Stimulated activated CD4-positive, alpha-beta T cell treated with anti-CD3 and anti-CD28 coated beads, Interleukin-1b, Interleukin-23, amount 100 ng/mL, for 48 hours (primary cell): ENCODE measurements at regions not wholly inside any gene's neighbourhood (a gene's known extent, or its start where the extent isn't known, plus 50 kb on each side); places are given as distances from the start of the nearest gene placed in this dataset.
"Not testable (repeated sequence)": the region's sequence is repeated elsewhere in the genome, so short reads cannot be mapped to it uniquely, and the experiment has no call there.

Experiments used
- DNase-seq: peaks from one replicate; pipeline ENCODE4 v3.0.0-alpha.2; 2020

GRCh38 chr1:31485166-31485565 lies 72.2 kb downstream of the SERINC2 start:
- no peak for DNase-seq

DNA sequence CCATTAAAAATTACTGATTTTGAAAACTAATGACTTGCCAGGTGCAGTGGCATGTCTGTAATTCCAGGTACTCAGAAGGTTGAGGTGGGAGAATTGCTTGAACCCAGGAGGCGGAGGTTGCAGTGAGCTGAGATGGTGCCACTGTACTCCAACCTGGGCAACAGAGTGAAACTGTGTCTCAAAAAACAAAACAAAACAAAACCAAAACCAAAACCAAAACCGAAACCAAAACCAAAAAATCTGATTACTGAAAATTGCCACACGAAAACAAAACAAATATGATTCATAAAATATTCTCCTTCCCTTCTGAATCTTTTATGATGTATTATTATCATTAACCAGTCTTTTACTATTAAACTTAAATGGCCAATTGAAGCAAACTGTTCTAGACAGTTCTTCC lies 74.1 kb downstream of the SERINC2 start:
- no peak for DNase-seq

GRCh38 chr1:31487721-31488293 lies 74.8 kb downstream of the SERINC2 start:
- no peak for DNase-seq

- peak; percentile 10 for DNase-seq
Measured at GRCh38 chr1:31488528-31488927, 75.5 kb downstream of the SERINC2 start.

GRCh38 chr1:31489575-31489974 lies 76.6 kb downstream of the SERINC2 start:
- DNase-seq: not testable (repeated sequence)

DNA sequence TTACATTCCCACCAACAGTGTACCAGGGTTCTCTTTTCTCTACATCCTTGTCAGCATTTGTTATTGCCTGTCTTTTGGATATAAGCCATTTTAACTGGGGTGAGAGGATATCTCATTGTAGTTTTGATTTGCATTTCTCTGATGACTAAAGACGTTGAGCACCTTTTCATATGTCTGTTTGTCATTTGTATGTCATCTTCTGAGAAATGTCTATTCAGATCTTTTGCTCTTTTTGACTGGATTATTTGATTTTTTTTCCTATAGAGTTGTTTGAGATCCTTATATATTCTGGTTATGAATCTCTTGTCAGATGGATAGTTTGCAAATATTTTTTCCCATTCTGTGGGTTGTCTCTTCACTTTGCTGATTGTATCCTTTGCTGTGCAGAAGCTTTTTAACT lies 77.6 kb downstream of the SERINC2 start:
- DNase-seq: not testable (repeated sequence)

DNA sequence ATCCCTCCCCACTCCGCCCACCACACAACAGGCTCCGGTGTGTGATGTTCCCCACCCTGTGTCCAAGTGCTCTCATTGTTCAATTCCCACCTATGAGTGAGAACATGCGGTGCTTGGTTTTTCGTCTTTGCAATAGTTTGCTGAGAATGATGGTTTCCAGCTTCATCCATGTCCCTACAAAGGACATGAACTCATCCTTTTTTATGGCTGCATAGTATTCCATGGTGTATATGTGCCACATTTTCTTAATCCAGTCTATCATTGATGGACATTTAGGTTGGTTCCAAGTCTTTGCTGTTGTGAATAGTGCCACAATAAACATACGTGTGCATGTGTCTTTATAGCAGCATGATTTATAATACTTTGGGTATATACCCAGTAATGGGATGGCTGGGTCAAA lies 81.0 kb upstream of the TINAGL1 start:
- not testable (repeated sequence) for DNase-seq

- not testable (repeated sequence) for DNase-seq
Measured at GRCh38 chr1:31495770-31496169, 80.5 kb upstream of the TINAGL1 start.

GRCh38 chr1:31497601-31498000 lies 78.7 kb upstream of the TINAGL1 start:
- no peak for DNase-seq

DNA sequence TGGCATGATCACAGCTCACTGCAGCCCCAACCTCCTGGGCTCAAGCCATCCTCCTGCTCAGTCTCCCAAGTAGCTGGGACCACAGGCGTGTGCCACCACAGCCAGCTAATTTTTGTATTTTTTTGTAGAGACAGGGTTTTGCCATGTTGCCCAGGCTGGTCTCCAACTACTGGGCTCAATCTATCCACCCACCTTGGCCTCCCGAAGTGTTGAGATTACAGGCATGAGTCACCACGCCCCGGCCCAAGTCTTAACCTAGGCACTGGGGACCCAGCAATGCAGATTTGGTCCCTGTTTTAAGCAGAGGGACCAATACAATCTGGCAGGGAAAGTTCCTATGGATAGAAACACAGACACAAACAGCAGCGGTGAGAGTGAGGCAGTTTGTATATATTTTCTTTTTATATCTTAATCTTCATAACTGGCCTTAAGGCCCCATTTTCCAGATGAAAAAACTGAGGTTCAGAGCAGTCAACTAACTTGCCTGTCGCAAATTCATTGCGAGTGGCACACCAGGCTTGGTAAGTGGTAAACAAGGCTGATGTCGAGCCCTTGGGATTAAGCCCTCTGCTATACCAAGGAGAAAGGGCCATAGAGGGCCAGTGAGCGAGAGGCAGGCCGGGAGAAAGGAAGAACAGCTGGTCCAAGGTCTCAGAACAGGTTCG lies 77.8 kb upstream of the TINAGL1 start:
- no peak for DNase-seq

GRCh38 chr1:31501505-31501904 lies 74.8 kb upstream of the TINAGL1 start:
- DNase-seq: no peak

DNA sequence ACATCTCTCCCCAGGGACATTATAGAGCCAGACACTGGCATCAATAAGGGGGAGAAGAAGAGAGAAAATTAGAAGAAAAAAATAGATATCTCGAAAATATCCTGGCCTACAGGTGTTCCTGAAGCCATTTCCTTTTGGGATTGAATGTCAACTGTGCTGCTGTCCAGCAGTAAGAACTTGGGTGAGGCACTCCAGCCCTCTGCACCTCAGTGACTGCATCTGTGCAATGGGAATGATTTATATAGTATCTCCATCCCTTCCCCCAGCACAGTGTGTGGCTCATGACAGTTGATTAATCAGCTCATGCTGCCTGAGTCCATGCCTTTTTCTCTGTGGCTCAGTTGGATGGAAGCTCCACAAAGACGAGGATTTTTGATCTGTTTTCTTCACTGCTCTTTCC lies 74.1 kb upstream of the TINAGL1 start:
- DNase-seq: no peak

DNA sequence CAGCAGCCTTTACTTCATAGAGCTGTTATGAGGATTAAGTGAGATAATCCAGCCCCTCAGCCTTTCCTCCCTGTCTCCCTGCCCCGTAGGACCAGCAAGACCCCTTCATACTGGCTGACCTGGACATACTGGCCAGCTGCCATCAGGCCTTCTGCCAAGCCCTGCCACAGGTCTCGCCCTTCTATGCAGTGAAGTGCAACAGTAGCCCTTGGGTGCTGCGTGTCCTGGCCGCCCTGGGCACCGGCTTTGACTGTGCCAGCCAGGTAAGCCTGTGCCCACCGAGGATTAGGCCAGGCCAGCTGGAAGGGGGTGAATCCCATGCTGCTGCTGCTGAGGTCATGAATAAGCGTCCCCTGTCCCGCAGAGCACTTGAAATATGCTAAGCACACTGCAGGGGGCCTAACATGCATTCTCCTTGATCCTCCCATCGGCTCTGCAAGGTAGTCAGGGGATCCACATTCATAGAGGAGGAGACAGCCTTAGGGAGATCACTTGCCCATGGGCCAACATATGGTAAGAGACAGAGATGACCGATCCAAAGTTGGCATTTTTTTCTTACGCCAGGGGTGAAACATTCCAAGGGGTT lies 73.3 kb upstream of the TINAGL1 start:
- DNase-seq: no peak

- DNase-seq: no peak
Measured at GRCh38 chr1:31503570-31503969, 72.7 kb upstream of the TINAGL1 start.

GRCh38 chr1:31504001-31504400 lies 72.3 kb upstream of the TINAGL1 start:
- no peak for DNase-seq

DNA sequence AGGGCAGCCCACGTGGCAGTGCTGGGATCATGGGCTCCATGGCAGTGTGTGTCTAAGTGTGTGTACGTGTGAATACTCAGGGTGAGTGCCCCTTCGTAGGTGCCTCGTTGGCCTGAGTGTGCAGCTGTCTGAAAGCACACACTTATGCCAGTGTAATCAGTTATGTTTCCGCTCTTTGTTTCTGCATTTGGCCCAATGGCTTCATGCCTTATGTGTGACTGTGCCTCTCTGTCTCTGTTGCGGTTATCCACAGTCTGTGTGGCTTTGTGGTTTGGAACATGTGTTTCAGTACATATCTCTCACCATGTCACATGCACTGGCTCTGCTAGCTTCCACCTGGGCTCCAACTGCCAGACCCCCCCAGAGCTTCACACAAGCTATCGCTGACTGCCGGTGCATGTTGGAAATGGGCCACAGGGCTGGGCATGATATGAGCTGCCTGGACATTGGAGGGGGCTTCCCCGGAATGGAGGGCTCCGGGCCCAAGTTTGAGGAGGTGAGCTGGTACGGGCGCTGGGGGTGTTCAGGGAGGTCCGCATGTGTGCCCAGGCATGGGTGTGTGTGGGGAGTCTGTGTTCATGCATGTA lies 70.3 kb upstream of the TINAGL1 start:
- peak; percentile 52 for DNase-seq

GRCh38 chr1:31507221-31507620 lies 69.1 kb upstream of the TINAGL1 start:
- no peak for DNase-seq

- no peak for DNase-seq
Measured at GRCh38 chr1:31507676-31508530, 68.4 kb upstream of the TINAGL1 start.

DNA sequence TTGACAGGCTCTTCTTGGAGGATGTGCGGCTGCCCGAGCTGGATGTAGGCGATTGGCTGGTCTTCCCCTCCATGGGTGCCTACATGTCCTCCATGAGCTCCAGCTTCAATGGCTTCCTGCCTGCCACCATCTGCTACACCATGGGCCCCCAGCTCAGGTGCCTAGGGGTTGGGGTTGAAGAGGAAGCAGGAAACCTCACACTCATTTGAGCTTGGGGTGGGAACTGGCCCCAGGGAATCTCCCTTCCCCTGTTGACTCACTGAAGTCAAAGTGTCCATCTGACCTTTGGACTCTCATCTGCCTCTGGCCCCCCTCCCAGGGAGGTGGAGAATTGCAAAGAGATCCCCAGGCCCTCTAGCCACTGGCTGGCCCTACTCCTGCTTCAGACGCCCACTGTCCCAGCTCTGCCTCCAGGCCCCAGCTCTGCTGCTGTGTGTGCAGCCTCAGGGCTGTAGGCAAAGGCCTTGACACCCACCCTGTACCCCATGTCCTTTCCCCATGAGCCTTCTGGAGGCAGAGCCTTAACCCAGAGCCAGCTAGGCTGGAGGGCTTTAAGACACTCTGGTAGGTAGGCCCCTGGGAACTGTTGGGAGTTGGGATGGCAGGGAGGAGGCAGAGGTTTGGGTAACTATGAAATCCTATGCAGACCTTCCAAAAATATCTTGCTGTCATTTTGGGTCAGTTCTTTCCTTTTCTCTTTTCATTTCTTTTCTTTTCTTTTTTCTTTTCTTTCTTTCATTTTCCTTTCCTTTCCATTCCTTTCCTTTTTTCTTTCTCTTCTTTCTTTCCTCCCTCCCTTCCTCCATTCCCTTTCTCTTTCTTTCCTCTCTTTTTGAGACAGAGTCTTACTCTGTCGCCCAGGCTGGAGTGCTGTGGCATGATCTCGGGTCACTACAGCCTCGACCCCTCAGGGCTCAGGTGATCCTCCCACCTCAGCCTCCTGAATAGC lies 66.9 kb upstream of the TINAGL1 start:
- no peak for DNase-seq

DNA sequence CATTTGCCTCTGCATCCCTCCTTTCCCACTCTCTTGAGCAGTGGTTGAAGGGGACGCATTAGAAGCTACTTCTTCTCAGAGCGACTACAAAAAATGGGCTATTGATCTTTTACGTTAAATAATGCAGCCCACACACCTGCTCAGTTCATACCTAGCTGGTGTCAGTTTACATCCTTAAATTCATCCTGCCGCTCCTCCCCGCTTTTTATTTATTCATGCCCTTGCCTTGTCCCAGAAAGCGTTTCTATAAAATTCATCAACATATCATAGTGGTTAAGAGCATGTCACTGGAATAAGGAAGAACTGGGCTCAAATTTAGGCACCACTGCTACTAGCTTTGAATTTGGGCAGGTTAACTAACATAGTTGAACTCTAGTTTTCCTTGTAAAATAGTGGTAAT lies 66.0 kb upstream of the TINAGL1 start:
- no peak for DNase-seq

GRCh38 chr1:31510853-31511789 lies 65.2 kb upstream of the TINAGL1 start:
- DNase-seq: no peak
